HCT116 (cell line): ENCODE measurements at regions not wholly inside any gene's neighbourhood (a gene's known extent, or its start where the extent isn't known, plus 50 kb on each side); places are given as distances from the start of the nearest gene placed in this dataset.

Experiments used
- JUND ChIP-seq: IDR thresholded peaks from 2 replicates; pipeline ENCODE4 v1.6.1; 2012
- POLR2A ChIP-seq: IDR thresholded peaks from 2 replicates; pipeline ENCODE4 v1.7.0; 2011; ENCODE audit warnings: borderline replicate concordance; ENCODE audit not compliant: insufficient read depth, insufficient read length; ENCODE audit errors: extremely low read depth
- TF ChIP-seq, protein P1 (sequence below): IDR thresholded peaks from 2 replicates; pipeline ENCODE4 v1.6.1; 2012; ENCODE audit warnings: low read depth

- TF ChIP-seq, protein P1, sequence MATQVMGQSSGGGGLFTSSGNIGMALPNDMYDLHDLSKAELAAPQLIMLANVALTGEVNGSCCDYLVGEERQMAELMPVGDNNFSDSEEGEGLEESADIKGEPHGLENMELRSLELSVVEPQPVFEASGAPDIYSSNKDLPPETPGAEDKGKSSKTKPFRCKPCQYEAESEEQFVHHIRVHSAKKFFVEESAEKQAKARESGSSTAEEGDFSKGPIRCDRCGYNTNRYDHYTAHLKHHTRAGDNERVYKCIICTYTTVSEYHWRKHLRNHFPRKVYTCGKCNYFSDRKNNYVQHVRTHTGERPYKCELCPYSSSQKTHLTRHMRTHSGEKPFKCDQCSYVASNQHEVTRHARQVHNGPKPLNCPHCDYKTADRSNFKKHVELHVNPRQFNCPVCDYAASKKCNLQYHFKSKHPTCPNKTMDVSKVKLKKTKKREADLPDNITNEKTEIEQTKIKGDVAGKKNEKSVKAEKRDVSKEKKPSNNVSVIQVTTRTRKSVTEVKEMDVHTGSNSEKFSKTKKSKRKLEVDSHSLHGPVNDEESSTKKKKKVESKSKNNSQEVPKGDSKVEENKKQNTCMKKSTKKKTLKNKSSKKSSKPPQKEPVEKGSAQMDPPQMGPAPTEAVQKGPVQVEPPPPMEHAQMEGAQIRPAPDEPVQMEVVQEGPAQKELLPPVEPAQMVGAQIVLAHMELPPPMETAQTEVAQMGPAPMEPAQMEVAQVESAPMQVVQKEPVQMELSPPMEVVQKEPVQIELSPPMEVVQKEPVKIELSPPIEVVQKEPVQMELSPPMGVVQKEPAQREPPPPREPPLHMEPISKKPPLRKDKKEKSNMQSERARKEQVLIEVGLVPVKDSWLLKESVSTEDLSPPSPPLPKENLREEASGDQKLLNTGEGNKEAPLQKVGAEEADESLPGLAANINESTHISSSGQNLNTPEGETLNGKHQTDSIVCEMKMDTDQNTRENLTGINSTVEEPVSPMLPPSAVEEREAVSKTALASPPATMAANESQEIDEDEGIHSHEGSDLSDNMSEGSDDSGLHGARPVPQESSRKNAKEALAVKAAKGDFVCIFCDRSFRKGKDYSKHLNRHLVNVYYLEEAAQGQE, result no peak
- TF ChIP-seq POLR2A, result no peak
- no peak for TF ChIP-seq JUND
These were observed 92.8 kb upstream of the EEF1E1 start for GRCh38 chr6:8195040-8195713.
